ENCODE measurements at regions not wholly inside any gene's neighbourhood (a gene's known extent, or its start where the extent isn't known, plus 50 kb on each side); places are given as distances from the start of the nearest gene placed in this dataset.

GRCh38 chr20:1823450-1823844 is 71.8 kb upstream of the SIRPA start:
- TF ChIP-seq CTCF (IDR thresholded peaks at IDR 0.05) (no peak), POLR2A (IDR thresholded peaks at IDR 0.05) (no peak)
